ENCODE measurements at regions not wholly inside any gene's neighbourhood (a gene's known extent, or its start where the extent isn't known, plus 50 kb on each side); places are given as distances from the start of the nearest gene placed in this dataset.

DNA sequence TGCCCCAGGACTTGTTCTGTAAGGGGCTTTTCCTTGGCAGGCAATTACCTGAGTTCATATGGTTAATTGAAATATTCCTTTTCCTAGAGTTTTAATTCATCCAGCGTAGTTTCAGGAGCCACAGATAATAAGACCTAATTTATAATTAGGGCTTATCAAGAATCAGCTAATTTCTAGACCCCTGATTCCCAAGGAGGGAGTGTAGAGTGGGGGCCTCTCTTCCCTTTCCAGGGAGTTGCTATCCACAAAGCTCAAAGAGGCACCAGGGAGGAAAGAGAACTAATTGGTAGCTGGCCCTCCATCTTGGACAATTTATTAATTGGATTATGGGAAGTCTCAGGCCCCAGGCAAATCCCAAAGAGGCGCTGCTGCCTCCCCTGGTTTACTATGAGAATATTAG, 75.8 kb upstream of the ZNF618 start (continued):
- TF ChIP-seq, protein P1, sequence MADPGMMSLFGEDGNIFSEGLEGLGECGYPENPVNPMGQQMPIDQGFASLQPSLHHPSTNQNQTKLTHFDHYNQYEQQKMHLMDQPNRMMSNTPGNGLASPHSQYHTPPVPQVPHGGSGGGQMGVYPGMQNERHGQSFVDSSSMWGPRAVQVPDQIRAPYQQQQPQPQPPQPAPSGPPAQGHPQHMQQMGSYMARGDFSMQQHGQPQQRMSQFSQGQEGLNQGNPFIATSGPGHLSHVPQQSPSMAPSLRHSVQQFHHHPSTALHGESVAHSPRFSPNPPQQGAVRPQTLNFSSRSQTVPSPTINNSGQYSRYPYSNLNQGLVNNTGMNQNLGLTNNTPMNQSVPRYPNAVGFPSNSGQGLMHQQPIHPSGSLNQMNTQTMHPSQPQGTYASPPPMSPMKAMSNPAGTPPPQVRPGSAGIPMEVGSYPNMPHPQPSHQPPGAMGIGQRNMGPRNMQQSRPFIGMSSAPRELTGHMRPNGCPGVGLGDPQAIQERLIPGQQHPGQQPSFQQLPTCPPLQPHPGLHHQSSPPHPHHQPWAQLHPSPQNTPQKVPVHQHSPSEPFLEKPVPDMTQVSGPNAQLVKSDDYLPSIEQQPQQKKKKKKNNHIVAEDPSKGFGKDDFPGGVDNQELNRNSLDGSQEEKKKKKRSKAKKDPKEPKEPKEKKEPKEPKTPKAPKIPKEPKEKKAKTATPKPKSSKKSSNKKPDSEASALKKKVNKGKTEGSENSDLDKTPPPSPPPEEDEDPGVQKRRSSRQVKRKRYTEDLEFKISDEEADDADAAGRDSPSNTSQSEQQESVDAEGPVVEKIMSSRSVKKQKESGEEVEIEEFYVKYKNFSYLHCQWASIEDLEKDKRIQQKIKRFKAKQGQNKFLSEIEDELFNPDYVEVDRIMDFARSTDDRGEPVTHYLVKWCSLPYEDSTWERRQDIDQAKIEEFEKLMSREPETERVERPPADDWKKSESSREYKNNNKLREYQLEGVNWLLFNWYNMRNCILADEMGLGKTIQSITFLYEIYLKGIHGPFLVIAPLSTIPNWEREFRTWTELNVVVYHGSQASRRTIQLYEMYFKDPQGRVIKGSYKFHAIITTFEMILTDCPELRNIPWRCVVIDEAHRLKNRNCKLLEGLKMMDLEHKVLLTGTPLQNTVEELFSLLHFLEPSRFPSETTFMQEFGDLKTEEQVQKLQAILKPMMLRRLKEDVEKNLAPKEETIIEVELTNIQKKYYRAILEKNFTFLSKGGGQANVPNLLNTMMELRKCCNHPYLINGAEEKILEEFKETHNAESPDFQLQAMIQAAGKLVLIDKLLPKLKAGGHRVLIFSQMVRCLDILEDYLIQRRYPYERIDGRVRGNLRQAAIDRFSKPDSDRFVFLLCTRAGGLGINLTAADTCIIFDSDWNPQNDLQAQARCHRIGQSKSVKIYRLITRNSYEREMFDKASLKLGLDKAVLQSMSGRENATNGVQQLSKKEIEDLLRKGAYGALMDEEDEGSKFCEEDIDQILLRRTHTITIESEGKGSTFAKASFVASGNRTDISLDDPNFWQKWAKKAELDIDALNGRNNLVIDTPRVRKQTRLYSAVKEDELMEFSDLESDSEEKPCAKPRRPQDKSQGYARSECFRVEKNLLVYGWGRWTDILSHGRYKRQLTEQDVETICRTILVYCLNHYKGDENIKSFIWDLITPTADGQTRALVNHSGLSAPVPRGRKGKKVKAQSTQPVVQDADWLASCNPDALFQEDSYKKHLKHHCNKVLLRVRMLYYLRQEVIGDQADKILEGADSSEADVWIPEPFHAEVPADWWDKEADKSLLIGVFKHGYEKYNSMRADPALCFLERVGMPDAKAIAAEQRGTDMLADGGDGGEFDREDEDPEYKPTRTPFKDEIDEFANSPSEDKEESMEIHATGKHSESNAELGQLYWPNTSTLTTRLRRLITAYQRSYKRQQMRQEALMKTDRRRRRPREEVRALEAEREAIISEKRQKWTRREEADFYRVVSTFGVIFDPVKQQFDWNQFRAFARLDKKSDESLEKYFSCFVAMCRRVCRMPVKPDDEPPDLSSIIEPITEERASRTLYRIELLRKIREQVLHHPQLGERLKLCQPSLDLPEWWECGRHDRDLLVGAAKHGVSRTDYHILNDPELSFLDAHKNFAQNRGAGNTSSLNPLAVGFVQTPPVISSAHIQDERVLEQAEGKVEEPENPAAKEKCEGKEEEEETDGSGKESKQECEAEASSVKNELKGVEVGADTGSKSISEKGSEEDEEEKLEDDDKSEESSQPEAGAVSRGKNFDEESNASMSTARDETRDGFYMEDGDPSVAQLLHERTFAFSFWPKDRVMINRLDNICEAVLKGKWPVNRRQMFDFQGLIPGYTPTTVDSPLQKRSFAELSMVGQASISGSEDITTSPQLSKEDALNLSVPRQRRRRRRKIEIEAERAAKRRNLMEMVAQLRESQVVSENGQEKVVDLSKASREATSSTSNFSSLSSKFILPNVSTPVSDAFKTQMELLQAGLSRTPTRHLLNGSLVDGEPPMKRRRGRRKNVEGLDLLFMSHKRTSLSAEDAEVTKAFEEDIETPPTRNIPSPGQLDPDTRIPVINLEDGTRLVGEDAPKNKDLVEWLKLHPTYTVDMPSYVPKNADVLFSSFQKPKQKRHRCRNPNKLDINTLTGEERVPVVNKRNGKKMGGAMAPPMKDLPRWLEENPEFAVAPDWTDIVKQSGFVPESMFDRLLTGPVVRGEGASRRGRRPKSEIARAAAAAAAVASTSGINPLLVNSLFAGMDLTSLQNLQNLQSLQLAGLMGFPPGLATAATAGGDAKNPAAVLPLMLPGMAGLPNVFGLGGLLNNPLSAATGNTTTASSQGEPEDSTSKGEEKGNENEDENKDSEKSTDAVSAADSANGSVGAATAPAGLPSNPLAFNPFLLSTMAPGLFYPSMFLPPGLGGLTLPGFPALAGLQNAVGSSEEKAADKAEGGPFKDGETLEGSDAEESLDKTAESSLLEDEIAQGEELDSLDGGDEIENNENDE (IDR thresholded peaks at IDR 0.05; ENCODE audit: insufficient replicate concordance, low read length), result no peak
- no peak for TF ChIP-seq RXRA (IDR thresholded peaks at IDR 0.05; ENCODE audit: insufficient read depth, low read depth, low read length)
- no peak for TF ChIP-seq KDM4A (IDR thresholded peaks at IDR 0.05; ENCODE audit: low read depth, low read length, severe bottlenecking)
- TF ChIP-seq TBP (IDR thresholded peaks at IDR 0.05; ENCODE audit: low read depth, low read length), result no peak
- TF ChIP-seq EZH2 (IDR thresholded peaks at IDR 0.05; ENCODE audit: low read depth, low read length, severe bottlenecking), result no peak
- TF ChIP-seq JUND (IDR thresholded peaks at IDR 0.05; ENCODE audit: low read length), result no peak
- no peak for TF ChIP-seq GTF2F1 (IDR thresholded peaks at IDR 0.05; ENCODE audit: borderline replicate concordance, low read depth, low read length)
- no peak for TF ChIP-seq CBX8 (IDR thresholded peaks at IDR 0.05; ENCODE audit: borderline replicate concordance, low read depth, low read length)
- TF ChIP-seq, protein P2, sequence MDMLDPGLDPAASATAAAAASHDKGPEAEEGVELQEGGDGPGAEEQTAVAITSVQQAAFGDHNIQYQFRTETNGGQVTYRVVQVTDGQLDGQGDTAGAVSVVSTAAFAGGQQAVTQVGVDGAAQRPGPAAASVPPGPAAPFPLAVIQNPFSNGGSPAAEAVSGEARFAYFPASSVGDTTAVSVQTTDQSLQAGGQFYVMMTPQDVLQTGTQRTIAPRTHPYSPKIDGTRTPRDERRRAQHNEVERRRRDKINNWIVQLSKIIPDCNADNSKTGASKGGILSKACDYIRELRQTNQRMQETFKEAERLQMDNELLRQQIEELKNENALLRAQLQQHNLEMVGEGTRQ (IDR thresholded peaks at IDR 0.05; ENCODE audit: low read length), result no peak
- no peak for TF ChIP-seq POU5F1 (IDR thresholded peaks at IDR 0.05; ENCODE audit: low read depth, low read length)
- no peak for TF ChIP-seq TEAD4 (IDR thresholded peaks at IDR 0.05; ENCODE audit: low read depth, low read length)
- no peak for TF ChIP-seq EGR1 (IDR thresholded peaks at IDR 0.05; ENCODE audit: borderline replicate concordance, low read depth, low read length)
